HCT116 (cell line): ENCODE measurements at regions not wholly inside any gene's neighbourhood (a gene's known extent, or its start where the extent isn't known, plus 50 kb on each side); places are given as distances from the start of the nearest gene placed in this dataset.

Experiments
- ATAC-seq: fragments of 200-7000 bp; cut with Tn5 transposase; 2 replicates; pipeline ENCODE4 v1.9.1; 2020; ENCODE audit warnings: mild to moderate bottlenecking, moderate library complexity
- BruUV-seq: library from RNA; stranded (reverse); fragments of 400-500 nt; replicated peaks from 2 replicates; lab custom pipeline; 2021; lab: Mats Ljungman, UMichigan
- CTCF ChIA-PET: fragments of 300-600 bp; sonication (Branson Sonifier 250); formaldehyde crosslinking; loops from one replicate; lab custom pipeline; 2021; ENCODE audit warnings: antibody characterized with exemption; lab: Charles Lee
- POLR2A ChIA-PET: fragments of 300-600, 350-600 bp; sonication (Branson Sonifier 250); formaldehyde crosslinking; loops from one replicate; lab custom pipeline; 2021; ENCODE audit warnings: antibody characterized with exemption; lab: Charles Lee
- RAD21 ChIA-PET, 2 experiments: fragments of 300-600 bp; sonication (Branson Sonifier 250); formaldehyde crosslinking; loops; one replicate each; lab custom pipeline; 2023; ENCODE audit warnings: low total read pairs in 2 of 2; ENCODE audit not compliant: uncharacterized antibody in 2 of 2, unreplicated experiment in 2 of 2, low non-redundant PET in 1 of 2; lab: Charles Lee
- DNase-seq: peaks from one replicate; pipeline ENCODE4 v3.0.0-alpha.2; 2010; ENCODE audit warnings: low read depth, low spot score
- H2AFZ ChIP-seq: fragments of 200-600 bp; shearing (Covaris generic), sonication (generic); 2 replicates; pipeline ENCODE4 v1.6.1; 2017; ENCODE audit warnings: low read depth, mixed run types, mixed read lengths, antibody characterized with exemption, low read length; ENCODE audit not compliant: poor library complexity, severe bottlenecking
- H3K27ac ChIP-seq: 2 replicates; pipeline ENCODE4 v1.5.1; 2012; ENCODE audit warnings: low read depth, low read length
- H3K27me3 ChIP-seq: fragments of 200-600 bp; sonication (generic); 2 replicates; pipeline ENCODE4 v1.6.1; 2016; ENCODE audit warnings: mixed run types, low read length, mixed read lengths; ENCODE audit not compliant: insufficient read depth
- H3K36me3 ChIP-seq, 2 experiments: fragments of 200-500 bp in 1 of 2; fragments of 200-600 bp in 1 of 2; sonication (Bioruptor generic) in 1 of 2; sonication (generic) in 1 of 2; 2 replicates each; pipeline versions ENCODE4 v1.5.1 to v1.6.1; 2014 to 2016; ENCODE audit warnings: low read length in 2 of 2, inconsistent platforms in 1 of 2, mixed read lengths in 1 of 2, mixed run types in 1 of 2; ENCODE audit not compliant: insufficient read depth in 2 of 2, control insufficient read depth in 1 of 2
- H3K4me1 ChIP-seq, 2 experiments: fragments of 200-600 bp in 1 of 2; sonication (generic) in 1 of 2; 2 replicates each; pipeline versions ENCODE4 v1.5.1 to v1.6.1; 2012 to 2017; ENCODE audit warnings: low read length in 2 of 2, inconsistent platforms in 1 of 2, mild to moderate bottlenecking in 1 of 2, mixed read lengths in 1 of 2, mixed run types in 1 of 2, moderate library complexity in 1 of 2; ENCODE audit not compliant: insufficient read depth in 2 of 2, control insufficient read depth in 1 of 2
- H3K4me2 ChIP-seq: fragments of 200-600 bp; sonication (generic); 2 replicates; pipeline ENCODE4 v1.6.1; 2017; ENCODE audit warnings: mixed run types, low read length, mixed read lengths
- H3K4me3 ChIP-seq, 2 experiments: fragments of 200-600 bp in 1 of 2; sonication (generic) in 1 of 2; replicated peaks in 1 of 2; 2 replicates each; pipeline ENCODE4 v1.5.1; 2011 to 2016; ENCODE audit warnings: low read length in 2 of 2, control low read depth in 1 of 2, low read depth in 1 of 2, mild to moderate bottlenecking in 1 of 2, mixed read lengths in 1 of 2, mixed run types in 1 of 2
- H3K79me2 ChIP-seq: fragments of 200-600 bp; sonication (generic); 2 replicates; pipeline ENCODE4 v1.6.1; 2017; ENCODE audit warnings: mild to moderate bottlenecking, mixed run types, low read length, moderate library complexity, mixed read lengths; ENCODE audit not compliant: insufficient read depth
- H3K9ac ChIP-seq: fragments of 200-600 bp; sonication (generic); 2 replicates; pipeline ENCODE4 v1.6.1; 2016; ENCODE audit warnings: low read length, mixed read lengths
- H3K9me2 ChIP-seq: fragments of 200-600 bp; sonication (generic), shearing (Covaris generic); 2 replicates; pipeline ENCODE4 v1.6.1; 2017; ENCODE audit warnings: mixed run types, mild to moderate bottlenecking, moderate library complexity; ENCODE audit not compliant: insufficient read depth
- H3K9me3 ChIP-seq, 2 experiments: fragments of 200-500 bp in 1 of 2; fragments of 200-600 bp in 1 of 2; sonication (Bioruptor generic) in 1 of 2; sonication (generic) in 1 of 2; 2 replicates each; pipeline ENCODE4 v1.6.1; 2014 to 2017; ENCODE audit warnings: low read length in 2 of 2, mixed read lengths in 2 of 2, inconsistent platforms in 1 of 2, low read depth in 1 of 2, mild to moderate bottlenecking in 1 of 2, mixed run types in 1 of 2, moderate library complexity in 1 of 2; ENCODE audit not compliant: control insufficient read depth in 1 of 2, insufficient read depth in 1 of 2
- H4K20me1 ChIP-seq: fragments of 200-600 bp; sonication (generic), shearing (Covaris generic); 2 replicates; pipeline ENCODE4 v1.6.1; 2017; ENCODE audit warnings: mixed run types, mild to moderate bottlenecking, moderate library complexity; ENCODE audit not compliant: insufficient read depth
- CEBPB ChIP-seq: IDR thresholded peaks from 2 replicates; pipeline ENCODE4 v1.6.1; 2012; ENCODE audit warnings: low read depth
- EGR1 ChIP-seq: IDR thresholded peaks from 2 replicates; pipeline ENCODE4 v1.6.1; 2012; ENCODE audit warnings: low read depth
- ELF1 ChIP-seq: IDR thresholded peaks from 2 replicates; pipeline ENCODE4 v1.6.1; 2012; ENCODE audit warnings: low read depth, borderline replicate concordance
- POLR2A ChIP-seq: IDR thresholded peaks from 2 replicates; pipeline ENCODE4 v1.7.0; 2011; ENCODE audit warnings: borderline replicate concordance; ENCODE audit not compliant: insufficient read depth, insufficient read length; ENCODE audit errors: extremely low read depth
- RAD21 ChIP-seq: IDR thresholded peaks from 2 replicates; pipeline ENCODE4 v1.6.1; 2012; ENCODE audit warnings: low read depth, mild to moderate bottlenecking
- TCF7L2 ChIP-seq: IDR thresholded peaks from 2 replicates; pipeline ENCODE4 v1.7.0; 2011; ENCODE audit warnings: borderline replicate concordance, inconsistent platforms; ENCODE audit not compliant: insufficient read depth, insufficient read length; ENCODE audit errors: extremely low read depth
- ZNF274 ChIP-seq: fragments of 200-500 bp; sonication (Bioruptor generic); IDR thresholded peaks from 2 replicates; pipeline ENCODE4 v1.6.1; 2014; ENCODE audit warnings: mild to moderate bottlenecking, low read depth, low read length, inconsistent platforms
- intact Hi-C: fragments of 100-400 bp; cut with micrococcal nuclease; formaldehyde crosslinking; loops from 2 replicates; pipeline ENCODE4 v1.10.0; 2022
- TF ChIP-seq, protein P1 (sequence below): IDR thresholded peaks from 2 replicates; pipeline ENCODE4 v1.6.1; 2012

GRCh38 chr6:170227521-170227983 is 63.3 kb downstream of the DLL1 start:
- ChIA-PET POLR2A (no interaction called here), CTCF (no interaction called here)

DNA sequence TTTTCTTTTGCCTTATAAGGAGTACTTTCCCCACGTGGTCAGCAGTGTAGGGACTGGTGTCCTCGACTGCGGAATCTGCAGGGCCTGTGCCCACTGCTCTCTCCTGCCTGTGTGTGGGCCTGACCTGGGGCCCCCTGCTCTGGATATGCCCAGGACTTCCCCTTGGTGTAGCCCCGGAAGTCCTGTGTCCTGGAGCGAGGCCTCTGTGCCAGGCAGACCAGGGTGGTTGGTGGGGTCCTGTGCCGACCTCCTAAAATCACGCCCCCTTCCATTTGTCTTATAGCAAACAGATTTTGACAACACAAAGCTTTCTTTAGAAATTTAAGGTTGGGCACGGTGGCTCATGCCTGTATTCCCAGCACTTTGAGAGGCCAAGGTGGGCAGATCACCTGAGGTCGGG is 64.2 kb downstream of the DLL1 start:
- H3K36me3 ChIP-seq = no peaks in the 10 kb centered on the region
- TF ChIP-seq ZNF274 (no peak), POLR2A (no peak), ELF1 (no peak), CEBPB (no peak), TCF7L2 (no peak), EGR1 (no peak), RAD21 (no peak)
- no peak overlapping the region for H3K4me3 ChIP-seq
- DNase-seq (no peak), ATAC-seq (no peak)
- H3K9ac ChIP-seq = no peak overlapping the region
- H3K4me1 ChIP-seq = no peaks in the 10 kb centered on the region
- H3K4me2 ChIP-seq = no peak overlapping the region
- H4K20me1 ChIP-seq = no peaks in the 10 kb centered on the region
- ChIA-PET POLR2A (no interaction called here), RAD21 (no interaction called here), CTCF (no interaction called here)
- H3K27me3 ChIP-seq = no peaks in the 10 kb centered on the region
- intact Hi-C loops = no loop called here
- H2AFZ ChIP-seq = no peak overlapping the region
- BruUV-seq = no TSS peak
- H3K9me3 ChIP-seq = no peaks in the 10 kb centered on the region
- H3K79me2 ChIP-seq = no peaks in the 10 kb centered on the region
- no peaks in the 10 kb centered on the region for H3K9me2 ChIP-seq
- no peak overlapping the region for H3K27ac ChIP-seq

More at GRCh38 chr6:170227521-170227983, 63.3 kb downstream of the DLL1 start:
- no TSS peak for BruUV-seq
- Histone ChIP-seq H3K36me3 (no peaks in the 10 kb centered on the region), H2AFZ (no peak overlapping the region), H3K4me1 (no peaks in the 10 kb centered on the region), H3K9ac (no peak overlapping the region), H3K4me3 (no peak overlapping the region), H3K79me2 (no peaks in the 10 kb centered on the region), H3K27ac (no peak overlapping the region)
- intact Hi-C loops = no loop called here
- ATAC-seq (no peak), DNase-seq (no peak)
- TF ChIP-seq, protein P1, sequence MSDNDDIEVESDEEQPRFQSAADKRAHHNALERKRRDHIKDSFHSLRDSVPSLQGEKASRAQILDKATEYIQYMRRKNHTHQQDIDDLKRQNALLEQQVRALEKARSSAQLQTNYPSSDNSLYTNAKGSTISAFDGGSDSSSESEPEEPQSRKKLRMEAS = no peak
- TF ChIP-seq, all 23 proteins: peak for 0
- H3K9me2 ChIP-seq = no peaks in the 10 kb centered on the region
- RAD21 ChIA-PET = no interaction called here
- no peaks in the 10 kb centered on the region for H4K20me1 ChIP-seq
- no peaks in the 10 kb centered on the region for H3K27me3 ChIP-seq
- H3K4me2 ChIP-seq = no peak overlapping the region
- no peaks in the 10 kb centered on the region for H3K9me3 ChIP-seq
